SK-N-MC (cell line): ENCODE measurements at regions not wholly inside any gene's neighbourhood (a gene's known extent, or its start where the extent isn't known, plus 50 kb on each side); places are given as distances from the start of the nearest gene placed in this dataset.

Experiments
- EZH2 ChIP-seq: fragments of 200-600 bp; sonication (generic); IDR thresholded peaks from one replicate; pipeline ENCODE4 v1.6.1; 2017; ENCODE audit warnings: antibody characterized with exemption
- POLR2AphosphoS5 ChIP-seq: IDR thresholded peaks from 2 replicates; pipeline ENCODE4 v1.6.1; 2012; ENCODE audit warnings: mild to moderate bottlenecking, low read depth, low read length, borderline replicate concordance

GRCh38 chr12:62044450-62045135 lies 215.6 kb upstream of the USP15 start:
- no peak for TF ChIP-seq POLR2AphosphoS5
- TF ChIP-seq EZH2, result no peak
